HepG2 (cell line): ENCODE measurements at regions not wholly inside any gene's neighbourhood (a gene's known extent, or its start where the extent isn't known, plus 50 kb on each side); places are given as distances from the start of the nearest gene placed in this dataset.

ENCODE experiments used
- ATAC-seq: fragments of 200-7000 bp; cut with Tn5 transposase; 3 replicates; pipeline ENCODE4 v1.9.1; 2020; ENCODE audit warnings: mild to moderate bottlenecking, moderate library complexity
- BruUV-seq: library from RNA; stranded (reverse); fragments of 400-500 nt; replicated peaks from 2 replicates; lab custom pipeline; 2021; lab: Mats Ljungman, UMichigan
- CTCF ChIA-PET: fragments of 300-600 bp; formaldehyde crosslinking; extraction: SDS; loops from one replicate; lab custom pipeline; 2021; ENCODE audit warnings: low total read pairs, inconsistent platforms, low intra/inter-chr PET ratio; lab: Yijun Ruan, JAX
- POLR2A ChIA-PET: fragments of 350-600 bp; sonication (Branson Sonifier 250); formaldehyde crosslinking; loops from one replicate; lab custom pipeline; 2020; ENCODE audit warnings: antibody characterized with exemption, inconsistent platforms; lab: Yijun Ruan, JAX
- DNase-seq: peaks from one replicate; pipeline ENCODE4 v3.0.0-alpha.2; 2015; ENCODE audit warnings: low spot score
- FAIRE-seq: peaks from 3 replicates; lab custom pipeline; 2011; peaks lifted over from hg19 to GRCh38; lab: Jason Lieb, UNC
- H2AFZ ChIP-seq: one replicate; pipeline ENCODE4 v1.6.1; 2011; ENCODE audit warnings: low read length, inconsistent platforms
- H3K27ac ChIP-seq: fragments of 300-600 bp; 3 replicates; pipeline ENCODE4 v1.8.0; 2011; ENCODE audit warnings: mixed run types, mild to moderate bottlenecking, mixed read lengths, low read length, inconsistent platforms; ENCODE audit not compliant: insufficient read depth; ENCODE audit errors: extremely low read length
- H3K27me3 ChIP-seq, 2 experiments: fragments of 200-600 bp in 1 of 2; 2 replicates in 1 of 2; 3 replicates in 1 of 2; pipeline versions ENCODE4 v1.6.0 to v1.8.0; 2011; ENCODE audit warnings: low read length in 2 of 2, mild to moderate bottlenecking in 2 of 2, moderate library complexity in 2 of 2, inconsistent platforms in 1 of 2; ENCODE audit not compliant: insufficient read depth in 2 of 2, control insufficient read depth in 1 of 2
- H3K36me3 ChIP-seq, 2 experiments: fragments of 200-600 bp in 1 of 2; replicated peaks in 1 of 2; 2 replicates in 1 of 2; 3 replicates in 1 of 2; pipeline versions ENCODE4 v1.5.1 to v1.8.0; 2011; ENCODE audit warnings: low read length in 2 of 2, inconsistent platforms in 1 of 2; ENCODE audit not compliant: insufficient read depth in 2 of 2, control insufficient read depth in 1 of 2
- H3K4me1 ChIP-seq: 2 replicates; pipeline ENCODE4 v1.5.1; 2012; ENCODE audit warnings: low read length, inconsistent platforms; ENCODE audit not compliant: insufficient read depth
- H3K4me2 ChIP-seq: 2 replicates; pipeline ENCODE4 v1.6.0; 2011; ENCODE audit warnings: low read depth, low read length, inconsistent platforms
- H3K4me3 ChIP-seq, 3 experiments: fragments of 200-600 bp in 1 of 3; sonication (generic), shearing (Covaris generic) in 1 of 3; replicated peaks in 1 of 3; 2 replicates each; pipeline ENCODE4 v1.5.1; 2011 to 2016; ENCODE audit warnings: low read length in 3 of 3, inconsistent platforms in 2 of 3, low read depth in 2 of 3, mild to moderate bottlenecking in 2 of 3, control low read depth in 1 of 3, mixed read lengths in 1 of 3; ENCODE audit not compliant: insufficient read depth in 1 of 3
- H3K79me2 ChIP-seq: one replicate; pipeline ENCODE4 v1.6.1; 2011; ENCODE audit warnings: low read length, inconsistent platforms; ENCODE audit not compliant: insufficient read depth
- H3K9ac ChIP-seq: 2 replicates; pipeline ENCODE4 v1.6.0; 2011; ENCODE audit warnings: mild to moderate bottlenecking, low read depth, low read length, inconsistent platforms; ENCODE audit not compliant: insufficient read depth
- H3K9me3 ChIP-seq: 2 replicates; pipeline ENCODE4 v1.5.1; 2012; ENCODE audit warnings: mild to moderate bottlenecking, low read length
- H4K20me1 ChIP-seq: 2 replicates; pipeline ENCODE4 v1.6.0; 2011; ENCODE audit warnings: inconsistent platforms, mild to moderate bottlenecking, low read length, moderate library complexity; ENCODE audit not compliant: insufficient read depth
- CREM ChIP-seq, 2 experiments: sonication (generic) in 1 of 2; formaldehyde crosslinking in 1 of 2; IDR thresholded peaks; 2 replicates each; pipeline versions ENCODE4 v1.4.0 to v1.6.1; 2016 to 2020; ENCODE audit warnings: antibody characterized with exemption in 1 of 2, mild to moderate bottlenecking in 1 of 2, missing genetic modification reagents in 1 of 2
- THAP7 ChIP-seq: sonication (generic); formaldehyde crosslinking; IDR thresholded peaks from 2 replicates; pipeline ENCODE4 v1.8.1; 2023; ENCODE audit warnings: mild to moderate bottlenecking, missing genetic modification reagents
- ZNF629 ChIP-seq: sonication (generic); formaldehyde crosslinking; conservative IDR thresholded peaks from 2 replicates; pipeline ENCODE4 v1.5.0; 2020; ENCODE audit warnings: missing genetic modification reagents
- ZNF740 ChIP-seq: sonication (generic); formaldehyde crosslinking; IDR thresholded peaks from 2 replicates; pipeline ENCODE4 v1.4.0; 2020; ENCODE audit warnings: missing genetic modification reagents
- ZSCAN25 ChIP-seq: sonication (generic); formaldehyde crosslinking; IDR thresholded peaks from 2 replicates; pipeline ENCODE4 v1.8.0; 2022; ENCODE audit warnings: mild to moderate bottlenecking, missing genetic modification reagents
- WGBS: methylation state at CpG from one replicate; pipeline ENCODE4 v1.1.6; 2017; ENCODE audit warnings: low lambda C conversion rate; 5-methylcytosine and 5-hydroxymethylcytosine counted together
- in situ Hi-C: cut with HindIII; loops from 2 replicates; pipeline ENCODE4 v1.10.0; 2017; ENCODE audit warnings: low pct_unique_long_range_greater_than_20kb; ENCODE audit not compliant: extremely low pct_ligation_motif_present
- intact Hi-C: fragments of 100-400 bp; cut with micrococcal nuclease; formaldehyde crosslinking; loops from one replicate; pipeline ENCODE4 v1.10.0; 2022; ENCODE audit not compliant: unreplicated experiment

GRCh38 chr4:80127870-80128419, 54.9 kb upstream of the ANTXR2 start:
- TF ChIP-seq CREM (IDR thresholded peaks at IDR 0.05) (no peak), CREM (CRISPR knock-in tag; IDR thresholded peaks at IDR 0.05) (no peak), ZNF629 (CRISPR knock-in tag) (0 out of 2 replicates have a peak, but pooled peaks have one; percentile 13)
- Histone ChIP-seq H3K4me2 (no peak overlapping the region), H4K20me1 (no peaks in the 10 kb centered on the region), H3K36me3 (no peaks in the 10 kb centered on the region), H3K4me3 (no peak overlapping the region), H3K9ac (no peak overlapping the region), H3K27ac (no peak overlapping the region), H2AFZ (no peak overlapping the region), H3K79me2 (no peaks in the 10 kb centered on the region), H3K9me3 (no peaks in the 10 kb centered on the region), H3K27me3 (no peaks in the 10 kb centered on the region), H3K4me1 (no peaks in the 10 kb centered on the region)
- POLR2A ChIA-PET, result no interaction called here
- CTCF ChIA-PET, result no interaction called here
- 16% methylated on average over 3 of the region's 3 CpGs for WGBS
- FAIRE-seq (no peak), DNase-seq (no peak), ATAC-seq (no peak)
- BruUV-seq, result no TSS peak
- in situ Hi-C loops (no loop called here), intact Hi-C loops (no loop called here)

- Histone ChIP-seq H2AFZ (no peak overlapping the region), H3K36me3 (no peaks in the 10 kb centered on the region), H3K4me2 (no peak overlapping the region), H3K9ac (no peak overlapping the region), H3K4me1 (no peaks in the 10 kb centered on the region), H3K79me2 (no peaks in the 10 kb centered on the region), H3K4me3 (no peak overlapping the region), H3K27me3 (no peaks in the 10 kb centered on the region), H3K9me3 (no peaks in the 10 kb centered on the region), H3K27ac (no peak overlapping the region), H4K20me1 (no peaks in the 10 kb centered on the region)
- DNase-seq (no peak), FAIRE-seq (no peak), ATAC-seq (no peak)
- CTCF ChIA-PET, result no interaction called here
- WGBS, result 0% methylated on average over 2 of the region's 2 CpGs
- intact Hi-C loops, result no loop called here
- POLR2A ChIA-PET, result interaction anchor here (1.3 kb wide), 1 partner anchor 54 kb away, joined by 3 read pairs; no protein-coding TSS in a partner anchor
- in situ Hi-C loops, result no loop called here
- TF ChIP-seq ZSCAN25 (CRISPR knock-in tag) (no peak), ZNF740 (CRISPR knock-in tag) (no peak), THAP7 (CRISPR knock-in tag) (no peak)
- BruUV-seq, result no TSS peak
These were observed 53.4 kb upstream of the ANTXR2 start for GRCh38 chr4:80126435-80126834.
